ENCODE measurements at regions not wholly inside any gene's neighbourhood (a gene's known extent, or its start where the extent isn't known, plus 50 kb on each side); places are given as distances from the start of the nearest gene placed in this dataset.

DNA sequence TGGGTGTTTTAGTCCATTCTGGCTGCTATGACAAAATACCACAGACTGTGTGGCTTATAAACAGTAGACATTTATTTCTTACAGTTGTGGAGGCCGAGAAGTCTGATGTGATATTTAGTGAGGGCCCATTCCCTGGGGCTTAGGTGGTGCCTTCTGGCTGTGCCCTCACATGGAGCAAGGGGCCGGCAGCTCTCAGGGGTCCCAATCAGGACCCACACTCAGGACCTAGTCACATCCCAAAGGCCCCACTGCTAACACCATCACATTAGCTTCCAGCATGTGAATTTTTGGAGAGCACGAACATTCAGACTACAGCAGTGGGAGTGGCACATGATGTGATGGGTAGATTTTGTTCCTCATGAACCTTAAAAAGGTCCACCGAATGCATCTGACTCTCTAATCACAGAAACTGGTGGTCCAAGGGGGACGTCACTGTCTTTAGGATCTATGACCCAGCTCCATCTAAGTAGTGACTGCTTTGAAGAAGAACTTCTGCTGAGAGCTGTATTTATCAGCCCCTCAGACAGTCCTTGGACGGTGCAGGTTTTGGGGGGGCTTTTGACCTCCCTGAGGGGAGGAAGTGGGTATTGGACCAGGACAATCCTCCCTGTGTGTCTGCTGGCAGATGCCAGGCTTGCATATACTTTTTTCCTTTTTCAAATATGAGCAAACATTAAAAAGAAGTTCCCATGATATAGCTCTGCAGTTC lies 154.5 kb upstream of the ZNF32 start:
- POLR2A ChIA-PET = no interaction called here
- DNase-seq (no peak), ATAC-seq (ENCODE audit: poor library complexity) (no peak)
- H3K9me3 Mint-ChIP-seq = no peaks in the 10 kb centered on the region
- no peaks in the 10 kb centered on the region for H3K27me3 ChIP-seq (ENCODE audit: control insufficient read depth in 1 of 2, insufficient read depth in 2 of 2, low read length in 2 of 2)
- H3K36me3 ChIP-seq (ENCODE audit: insufficient read depth, low read length) = no peaks in the 10 kb centered on the region
- H3K27me3 Mint-ChIP-seq = peaks cover 4% of the 10 kb centered on the region
- H3K36me3 Mint-ChIP-seq (ENCODE audit: low read depth) = no peaks in the 10 kb centered on the region
- intact Hi-C loops (cut with DNase I, micrococcal nuclease) = no loop called here
- no peak overlapping the region for H3K4me3 ChIP-seq (ENCODE audit: low read length)
- no peak overlapping the region for H3K4me3 Mint-ChIP-seq
- peaks cover 22% of the 10 kb centered on the region for H3K4me1 Mint-ChIP-seq (ENCODE audit: low read depth)
- no peaks in the 10 kb centered on the region for H3K9me3 ChIP-seq (ENCODE audit: control insufficient read depth in 1 of 2, insufficient read depth in 1 of 2, low read length in 2 of 2)
- no peak overlapping the region for H3K27ac ChIP-seq (ENCODE audit: low read depth in 1 of 2, low read length in 2 of 2)
- CTCF ChIA-PET = no interaction called here
- peaks cover 14% of the 10 kb centered on the region for H3K4me1 ChIP-seq (ENCODE audit: insufficient read depth, low read length)
- no peak overlapping the region for H3K27ac Mint-ChIP-seq
- TF ChIP-seq, protein P1, sequence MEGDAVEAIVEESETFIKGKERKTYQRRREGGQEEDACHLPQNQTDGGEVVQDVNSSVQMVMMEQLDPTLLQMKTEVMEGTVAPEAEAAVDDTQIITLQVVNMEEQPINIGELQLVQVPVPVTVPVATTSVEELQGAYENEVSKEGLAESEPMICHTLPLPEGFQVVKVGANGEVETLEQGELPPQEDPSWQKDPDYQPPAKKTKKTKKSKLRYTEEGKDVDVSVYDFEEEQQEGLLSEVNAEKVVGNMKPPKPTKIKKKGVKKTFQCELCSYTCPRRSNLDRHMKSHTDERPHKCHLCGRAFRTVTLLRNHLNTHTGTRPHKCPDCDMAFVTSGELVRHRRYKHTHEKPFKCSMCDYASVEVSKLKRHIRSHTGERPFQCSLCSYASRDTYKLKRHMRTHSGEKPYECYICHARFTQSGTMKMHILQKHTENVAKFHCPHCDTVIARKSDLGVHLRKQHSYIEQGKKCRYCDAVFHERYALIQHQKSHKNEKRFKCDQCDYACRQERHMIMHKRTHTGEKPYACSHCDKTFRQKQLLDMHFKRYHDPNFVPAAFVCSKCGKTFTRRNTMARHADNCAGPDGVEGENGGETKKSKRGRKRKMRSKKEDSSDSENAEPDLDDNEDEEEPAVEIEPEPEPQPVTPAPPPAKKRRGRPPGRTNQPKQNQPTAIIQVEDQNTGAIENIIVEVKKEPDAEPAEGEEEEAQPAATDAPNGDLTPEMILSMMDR (IDR thresholded peaks at IDR 0.05) = no peak

DNA sequence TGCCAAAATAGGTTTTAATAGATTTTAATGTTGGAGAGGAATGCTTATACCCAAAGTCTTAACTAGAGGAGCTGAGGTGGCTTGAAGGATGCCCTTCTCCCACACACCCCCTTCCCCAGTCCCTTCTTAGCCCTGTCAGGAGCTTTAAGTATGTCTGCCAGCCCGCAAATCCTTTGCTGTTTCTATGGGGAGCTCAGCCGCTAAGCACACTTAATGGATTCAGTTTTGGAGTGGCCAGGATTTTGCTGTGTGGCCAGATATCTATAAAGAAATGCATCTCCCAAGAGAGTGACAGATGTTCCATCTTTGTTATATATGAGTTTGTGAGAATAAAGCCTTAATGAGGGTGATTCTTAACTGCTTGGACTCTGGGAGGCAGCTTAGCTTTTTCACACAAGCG lies 152.9 kb upstream of the ZNF32 start:
- no peaks in the 10 kb centered on the region for H3K27me3 ChIP-seq (ENCODE audit: control insufficient read depth in 1 of 2, insufficient read depth in 2 of 2, low read length in 2 of 2)
- TF ChIP-seq, protein P1 (IDR thresholded peaks at IDR 0.05) = no peak
- peaks cover 4% of the 10 kb centered on the region for H3K27me3 Mint-ChIP-seq
- H3K4me1 ChIP-seq (ENCODE audit: insufficient read depth, low read length) = no peaks in the 10 kb centered on the region
- no peak overlapping the region for H3K4me3 Mint-ChIP-seq
- H3K9me3 ChIP-seq (ENCODE audit: control insufficient read depth in 1 of 2, insufficient read depth in 1 of 2, low read length in 2 of 2) = no peaks in the 10 kb centered on the region
- no peak overlapping the region for H3K4me3 ChIP-seq (ENCODE audit: low read length)
- H3K27ac Mint-ChIP-seq = no peak overlapping the region
- peaks cover 7% of the 10 kb centered on the region for H3K4me1 Mint-ChIP-seq (ENCODE audit: low read depth)
- ATAC-seq (ENCODE audit: poor library complexity) = no peak
- ChIA-PET CTCF (no interaction called here), POLR2A (no interaction called here)
- no peaks in the 10 kb centered on the region for H3K9me3 Mint-ChIP-seq
- DNase-seq = no peak
- intact Hi-C loops (cut with DNase I, micrococcal nuclease) = no loop called here
- no peaks in the 10 kb centered on the region for H3K36me3 Mint-ChIP-seq (ENCODE audit: low read depth)
- H3K27ac ChIP-seq (ENCODE audit: low read depth in 1 of 2, low read length in 2 of 2) = no peak overlapping the region
- no peaks in the 10 kb centered on the region for H3K36me3 ChIP-seq (ENCODE audit: insufficient read depth, low read length)

DNA sequence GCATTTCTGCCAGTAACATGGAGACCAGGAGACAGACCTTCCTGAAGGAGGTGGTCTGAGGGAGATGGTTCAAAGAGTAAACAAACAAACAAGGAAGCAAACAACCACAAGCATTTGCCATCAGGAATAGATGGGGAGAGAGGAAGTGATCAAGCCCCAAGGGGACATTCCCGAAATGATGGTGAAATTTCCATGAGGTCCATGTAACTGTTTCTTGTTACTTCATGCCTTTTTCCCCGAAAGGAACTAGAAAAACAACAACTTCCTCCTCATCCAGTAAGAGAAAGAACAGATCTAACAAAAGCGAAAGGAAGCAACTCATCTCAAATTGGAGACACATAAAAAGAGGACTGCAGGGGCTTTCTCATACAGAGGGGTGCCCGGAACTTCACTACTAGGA lies 152.5 kb upstream of the ZNF32 start:
- CTCF ChIA-PET = no interaction called here
- Mint-ChIP-seq H3K36me3 (ENCODE audit: low read depth) (no peaks in the 10 kb centered on the region), H3K4me1 (ENCODE audit: low read depth) (peaks cover 3% of the 10 kb centered on the region), H3K27me3 (peaks cover 4% of the 10 kb centered on the region), H3K4me3 (no peak overlapping the region), H3K9me3 (no peaks in the 10 kb centered on the region), H3K27ac (no peak overlapping the region)
- DNase-seq = no peak
- intact Hi-C loops (cut with DNase I, micrococcal nuclease) = no loop called here
- no peaks in the 10 kb centered on the region for H3K4me1 ChIP-seq (ENCODE audit: insufficient read depth, low read length)
- no peaks in the 10 kb centered on the region for H3K27me3 ChIP-seq (ENCODE audit: control insufficient read depth in 1 of 2, insufficient read depth in 2 of 2, low read length in 2 of 2)
- no peaks in the 10 kb centered on the region for H3K9me3 ChIP-seq (ENCODE audit: control insufficient read depth in 1 of 2, insufficient read depth in 1 of 2, low read length in 2 of 2)
- TF ChIP-seq, protein P1 (IDR thresholded peaks at IDR 0.05) = no peak
- no peaks in the 10 kb centered on the region for H3K36me3 ChIP-seq (ENCODE audit: insufficient read depth, low read length)
- H3K27ac ChIP-seq (ENCODE audit: low read depth in 1 of 2, low read length in 2 of 2) = no peak overlapping the region
- POLR2A ChIA-PET = no interaction called here
- ATAC-seq (ENCODE audit: poor library complexity) = no peak
- no peak overlapping the region for H3K4me3 ChIP-seq (ENCODE audit: low read length)

Measured in CD4-positive, alpha-beta T cell (primary cell).